Activated CD8-positive, alpha-beta T cell treated with anti-CD3 and anti-CD28 coated beads, Interleukin-2, amount 10 ng/mL, durations not matched to agents 7 days and 5 days (primary cell): ENCODE measurements at regions not wholly inside any gene's neighbourhood (a gene's known extent, or its start where the extent isn't known, plus 50 kb on each side); places are given as distances from the start of the nearest gene placed in this dataset.

ENCODE experiments used
- ATAC-seq: fragments of 150-1000 bp; cut with Tn5 transposase; one replicate; pipeline ENCODE4 v1.10.0; 2021; ENCODE audit warnings: moderate library complexity
- CTCF ChIA-PET: fragments of 350-600 bp; sonication (Branson Sonifier 250); formaldehyde crosslinking; loops from one replicate; lab custom pipeline; 2021; ENCODE audit warnings: antibody characterized with exemption; lab: Charles Lee
- POLR2A ChIA-PET: fragments of 350-600 bp; sonication (Branson Sonifier 250); formaldehyde crosslinking; loops from one replicate; lab custom pipeline; 2021; ENCODE audit warnings: antibody characterized with exemption; lab: Charles Lee
- DNase-seq: peaks from one replicate; pipeline ENCODE4 v3.0.0-alpha.2; 2020
- H3K27ac Mint-ChIP-seq: one replicate; pipeline ENCODE4 v1.8.0; 2021; ENCODE audit warnings: mild to moderate bottlenecking, mixed read lengths
- H3K27me3 Mint-ChIP-seq: one replicate; pipeline ENCODE4 v1.8.0; 2021; ENCODE audit warnings: low read depth, mixed read lengths
- H3K36me3 Mint-ChIP-seq: one replicate; pipeline ENCODE4 v1.8.0; 2021; ENCODE audit warnings: low read depth, mixed read lengths
- H3K4me1 Mint-ChIP-seq: one replicate; pipeline ENCODE4 v1.8.0; 2021; ENCODE audit warnings: low read depth, mixed read lengths
- H3K4me3 Mint-ChIP-seq: one replicate; pipeline ENCODE4 v1.8.0; 2021; ENCODE audit warnings: mild to moderate bottlenecking, mixed read lengths
- H3K9me3 Mint-ChIP-seq: one replicate; pipeline ENCODE4 v1.8.0; 2022; ENCODE audit warnings: mixed read lengths; ENCODE audit not compliant: insufficient read depth

DNA sequence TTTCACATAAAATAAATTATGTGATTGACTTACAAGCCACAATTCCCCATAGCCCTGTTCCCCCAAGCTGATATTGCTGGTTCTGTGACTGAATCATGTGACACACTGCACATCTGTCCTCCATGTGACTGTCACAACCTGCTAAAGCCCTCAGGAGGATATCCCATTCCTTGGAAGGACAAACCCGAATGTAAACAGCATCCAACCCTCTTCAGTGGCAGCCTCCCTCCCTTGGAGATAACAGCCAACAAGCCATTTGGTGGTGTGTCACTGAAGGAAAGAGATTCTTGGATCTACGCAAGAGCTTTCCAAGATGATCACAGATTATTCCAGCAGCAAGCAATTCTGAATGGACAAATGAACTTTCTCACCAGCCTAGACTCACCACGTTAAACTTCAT, 153.9 kb upstream of the TIAM1 start:
- Mint-ChIP-seq H3K9me3 (no peaks in the 10 kb centered on the region), H3K4me1 (peaks cover 2% of the 10 kb centered on the region), H3K36me3 (no peaks in the 10 kb centered on the region), H3K27ac (no peak overlapping the region), H3K27me3 (no peaks in the 10 kb centered on the region), H3K4me3 (no peak overlapping the region)
- CTCF ChIA-PET = interaction anchor here (0.6 kb wide), 1 partner anchor 137 kb away, joined by 3 read pairs; no protein-coding TSS in a partner anchor
- POLR2A ChIA-PET = no interaction called here
- ATAC-seq (no peak), DNase-seq (no peak)

DNA sequence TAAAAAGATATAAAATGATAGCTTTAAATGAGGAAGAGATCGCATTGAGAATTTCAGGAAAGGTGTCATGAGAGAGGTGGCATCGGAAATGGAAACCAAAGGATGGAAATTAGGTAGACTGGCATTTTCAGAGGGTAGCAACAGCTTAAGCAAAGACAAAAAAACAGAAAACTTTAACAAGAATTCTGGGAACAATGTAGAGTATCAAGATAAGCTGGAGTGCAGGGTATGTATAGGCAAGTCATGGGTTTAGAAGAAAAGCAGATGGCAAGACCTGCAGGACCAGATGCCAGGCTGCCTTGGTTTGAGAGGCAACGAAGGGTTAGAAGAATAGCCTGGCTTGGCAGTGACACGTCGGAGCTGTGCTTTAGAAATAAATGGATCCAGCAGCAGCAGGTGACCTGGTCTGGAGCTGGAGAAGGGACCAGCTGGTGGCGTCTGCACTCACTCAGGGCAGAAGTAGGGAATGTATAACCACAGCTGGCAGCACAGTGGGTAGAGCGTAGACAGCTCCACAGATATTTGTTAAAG, 149.4 kb upstream of the TIAM1 start:
- Mint-ChIP-seq H3K9me3 (no peaks in the 10 kb centered on the region), H3K36me3 (peaks cover 4% of the 10 kb centered on the region), H3K4me3 (no peak overlapping the region), H3K27me3 (no peaks in the 10 kb centered on the region), H3K4me1 (peaks cover 8% of the 10 kb centered on the region), H3K27ac (no peak overlapping the region)
- CTCF ChIA-PET = interaction anchor here (1.1 to 1.7 kb wide), 2 partner anchors 15 to 87 kb away, joined by 5 read pairs; no protein-coding TSS in a partner anchor
- DNase-seq (no peak), ATAC-seq (no peak)
- POLR2A ChIA-PET = interaction anchor here (0.6 kb wide), 1 partner anchor 66 kb away, joined by 4 read pairs; no protein-coding TSS in a partner anchor

DNA sequence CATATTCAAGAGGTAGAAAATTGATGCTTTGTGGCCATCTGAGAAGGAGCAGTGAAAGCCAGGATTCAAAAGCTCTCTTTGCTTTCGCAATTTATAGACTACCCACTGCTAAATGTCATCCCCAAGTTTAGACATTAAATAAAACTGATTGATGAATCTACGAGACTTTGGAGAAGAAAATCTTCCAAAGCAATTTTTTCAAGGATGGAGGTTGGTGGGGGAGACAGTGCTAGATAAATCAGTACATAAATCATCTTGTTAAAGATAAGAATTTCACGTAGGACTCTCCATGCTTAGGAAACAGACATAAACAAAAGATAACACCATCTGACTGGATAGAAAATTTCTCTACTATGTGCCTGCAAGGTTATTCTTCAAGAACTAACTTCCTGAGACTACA, 147.6 kb upstream of the TIAM1 start:
- no peak overlapping the region for H3K4me3 Mint-ChIP-seq
- no peaks in the 10 kb centered on the region for H3K27me3 Mint-ChIP-seq
- DNase-seq (no peak), ATAC-seq (no peak)
- H3K36me3 Mint-ChIP-seq = peaks cover 4% of the 10 kb centered on the region
- H3K9me3 Mint-ChIP-seq = no peaks in the 10 kb centered on the region
- no peak overlapping the region for H3K27ac Mint-ChIP-seq
- CTCF ChIA-PET = no interaction called here
- POLR2A ChIA-PET = no interaction called here
- peaks cover 8% of the 10 kb centered on the region for H3K4me1 Mint-ChIP-seq

DNA sequence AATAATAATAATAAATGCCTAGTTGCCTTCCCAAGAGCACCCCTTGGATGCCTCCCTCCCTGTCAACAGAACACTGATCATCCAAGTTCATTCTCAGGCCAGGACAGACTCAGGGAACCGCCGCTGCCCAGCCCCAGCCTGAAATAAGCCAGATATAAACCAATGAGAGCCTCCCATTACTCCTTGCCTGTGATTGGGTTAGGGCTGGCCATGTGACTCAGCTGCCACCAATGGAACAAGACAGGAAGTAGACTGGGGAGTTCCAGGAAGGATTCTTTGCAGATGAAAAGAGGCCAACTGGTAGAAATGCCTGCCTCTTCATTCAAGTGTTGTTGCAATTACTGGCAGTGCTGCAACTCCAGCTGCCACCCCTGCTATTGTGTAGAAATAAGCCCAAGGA, 146.4 kb upstream of the TIAM1 start:
- ChIA-PET CTCF (no interaction called here), POLR2A (no interaction called here)
- ATAC-seq (no peak), DNase-seq (no peak)
- Mint-ChIP-seq H3K27ac (no peak overlapping the region), H3K9me3 (no peaks in the 10 kb centered on the region), H3K4me3 (no peak overlapping the region), H3K27me3 (no peaks in the 10 kb centered on the region), H3K4me1 (peaks cover 8% of the 10 kb centered on the region), H3K36me3 (peaks cover 6% of the 10 kb centered on the region)

DNA sequence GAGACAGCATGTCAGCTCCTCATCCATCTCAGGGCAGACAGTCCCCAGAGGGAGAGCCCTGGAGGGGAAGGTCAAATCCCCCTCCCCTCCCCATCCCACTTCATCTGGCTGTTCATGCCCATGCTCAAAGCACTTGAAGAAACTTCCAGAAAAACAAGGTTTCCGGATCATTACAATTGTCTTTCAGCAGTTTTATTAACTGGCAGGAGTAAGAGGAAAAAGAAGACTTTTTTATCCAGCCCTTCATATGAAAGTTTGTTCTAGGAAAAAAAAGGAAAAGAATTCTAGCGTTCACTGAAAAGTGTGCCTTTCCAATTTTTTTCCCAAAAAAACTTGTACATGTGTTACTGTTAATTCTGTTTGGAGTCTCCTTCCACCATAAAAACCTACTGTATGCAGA, 145.7 kb upstream of the TIAM1 start:
- Mint-ChIP-seq H3K9me3 (no peaks in the 10 kb centered on the region), H3K4me1 (peaks cover 8% of the 10 kb centered on the region), H3K36me3 (peaks cover 7% of the 10 kb centered on the region), H3K27me3 (no peaks in the 10 kb centered on the region), H3K4me3 (no peak overlapping the region), H3K27ac (no peak overlapping the region)
- DNase-seq (no peak), ATAC-seq (no peak)
- CTCF ChIA-PET = no interaction called here
- POLR2A ChIA-PET = interaction anchor here (0.6 kb wide), 1 partner anchor 102 kb away, joined by 3 read pairs; no protein-coding TSS in a partner anchor

DNA sequence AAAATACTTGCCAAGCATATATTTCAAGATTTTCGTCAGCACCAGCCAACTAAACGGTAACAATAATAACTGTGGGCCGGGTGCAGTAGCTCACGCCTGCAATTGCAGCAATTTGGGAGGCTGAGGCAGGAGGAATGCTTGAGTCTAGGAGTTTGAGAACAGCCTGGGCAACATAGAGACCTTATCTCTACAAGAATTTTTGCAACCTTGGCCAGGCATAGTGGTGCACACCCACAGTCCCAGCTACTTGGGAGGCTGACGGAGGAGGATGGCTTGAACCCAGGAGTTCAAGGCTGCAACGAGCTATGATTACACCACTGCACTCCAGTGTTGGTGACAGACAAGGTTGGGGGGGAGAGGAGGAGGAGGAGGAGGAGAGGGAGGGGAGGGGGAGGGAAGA, 145.0 kb upstream of the TIAM1 start:
- no peak overlapping the region for H3K27ac Mint-ChIP-seq
- H3K4me1 Mint-ChIP-seq = peaks cover 8% of the 10 kb centered on the region
- H3K36me3 Mint-ChIP-seq = peaks cover 8% of the 10 kb centered on the region
- no peaks in the 10 kb centered on the region for H3K27me3 Mint-ChIP-seq
- DNase-seq = no peak
- no peak for ATAC-seq
- no peaks in the 10 kb centered on the region for H3K9me3 Mint-ChIP-seq
- CTCF ChIA-PET = no interaction called here
- no peak overlapping the region for H3K4me3 Mint-ChIP-seq
- POLR2A ChIA-PET = no interaction called here

DNA sequence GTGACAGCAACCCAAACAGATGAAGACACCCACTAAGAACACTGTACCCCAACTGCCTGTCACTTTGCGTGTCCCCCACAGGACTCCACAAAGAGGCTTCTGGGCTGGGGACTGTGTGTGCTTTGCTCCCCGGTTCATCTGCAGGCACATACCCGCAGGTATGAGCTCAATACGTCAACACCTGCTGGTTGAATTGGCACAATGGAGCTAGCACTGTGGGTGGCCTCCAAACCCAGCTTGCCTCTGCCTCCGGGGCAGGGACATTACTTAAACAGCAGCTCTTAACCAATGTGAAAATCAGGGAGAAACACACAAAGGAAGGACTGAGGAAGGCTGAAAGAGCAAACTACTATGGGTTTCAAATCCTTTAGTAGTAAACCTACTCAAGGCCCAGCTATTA, 140.2 kb upstream of the TIAM1 start:
- Mint-ChIP-seq H3K4me1 (no peaks in the 10 kb centered on the region), H3K27me3 (no peaks in the 10 kb centered on the region), H3K27ac (no peak overlapping the region), H3K9me3 (peaks cover 5% of the 10 kb centered on the region), H3K4me3 (no peak overlapping the region), H3K36me3 (peaks cover 23% of the 10 kb centered on the region)
- ChIA-PET POLR2A (no interaction called here), CTCF (no interaction called here)
- DNase-seq (no peak), ATAC-seq (no peak)

DNA sequence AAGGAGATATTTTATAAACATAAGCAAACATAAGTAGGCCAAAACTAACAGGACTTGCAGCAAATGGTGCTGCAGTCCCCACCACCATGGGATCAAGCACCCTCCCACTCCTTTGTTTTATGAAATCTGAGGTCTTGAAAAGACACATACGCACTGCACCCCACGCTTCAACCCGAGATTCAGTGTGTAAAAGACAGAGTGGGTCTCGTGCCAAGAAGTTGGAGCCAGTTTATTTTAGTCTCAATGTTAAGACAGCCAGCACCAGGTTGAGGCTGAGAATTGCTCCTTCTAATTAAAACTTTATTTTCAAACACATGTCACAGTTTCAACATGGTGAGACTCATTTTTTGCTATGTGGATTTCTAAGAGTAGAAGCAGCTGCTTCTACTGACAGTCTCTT, 139.1 kb upstream of the TIAM1 start:
- ChIA-PET CTCF (no interaction called here), POLR2A (no interaction called here)
- Mint-ChIP-seq H3K27me3 (peaks cover 2% of the 10 kb centered on the region), H3K4me1 (no peaks in the 10 kb centered on the region), H3K4me3 (no peak overlapping the region), H3K36me3 (peaks cover 23% of the 10 kb centered on the region), H3K9me3 (peaks cover 5% of the 10 kb centered on the region), H3K27ac (no peak overlapping the region)
- ATAC-seq (no peak), DNase-seq (no peak)

DNA sequence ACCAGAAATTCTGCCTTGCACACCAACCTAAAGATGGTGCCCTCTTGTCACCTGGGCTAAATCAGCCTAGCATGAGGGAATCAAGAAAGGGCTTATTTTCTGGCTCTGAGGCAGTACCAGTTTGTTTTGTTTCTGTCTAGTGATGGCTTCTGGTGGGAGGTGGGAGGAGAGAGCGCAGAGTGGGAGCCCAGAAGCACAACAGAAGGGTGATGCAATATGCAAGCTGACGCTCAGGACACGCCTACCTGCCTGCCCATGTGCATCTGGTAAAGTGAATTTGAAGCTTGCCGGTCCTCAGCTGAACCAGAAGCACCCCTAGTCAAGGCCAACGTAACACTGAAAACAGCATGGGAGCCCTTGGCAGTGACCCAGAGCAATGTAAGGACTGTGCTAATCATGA, 138.4 kb upstream of the TIAM1 start:
- Mint-ChIP-seq H3K4me1 (no peaks in the 10 kb centered on the region), H3K4me3 (no peak overlapping the region), H3K27me3 (peaks cover 2% of the 10 kb centered on the region), H3K9me3 (peaks cover 5% of the 10 kb centered on the region), H3K27ac (no peak overlapping the region), H3K36me3 (peaks cover 23% of the 10 kb centered on the region)
- DNase-seq = no peak
- ATAC-seq = no peak
- ChIA-PET POLR2A (no interaction called here), CTCF (no interaction called here)

DNA sequence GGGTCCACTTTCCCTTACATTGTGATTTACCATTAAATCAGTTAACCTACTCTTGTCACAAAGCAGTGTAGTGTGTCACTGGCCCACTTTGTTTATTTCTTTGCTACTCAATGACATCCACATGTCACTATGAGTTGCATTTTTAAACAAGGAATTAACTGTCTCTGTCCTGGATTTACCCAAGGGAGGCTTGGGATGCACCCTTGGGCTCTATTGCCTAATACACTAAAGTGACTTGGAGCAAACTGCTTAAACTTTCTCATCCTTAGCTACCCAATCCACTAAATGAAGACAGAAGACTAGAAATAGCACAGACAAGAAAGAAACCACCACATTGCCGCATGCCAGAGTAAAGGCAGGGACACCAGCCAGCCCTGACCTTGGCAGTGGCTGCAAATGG, 136.2 kb upstream of the TIAM1 start:
- DNase-seq (no peak), ATAC-seq (no peak)
- peaks cover 5% of the 10 kb centered on the region for H3K4me1 Mint-ChIP-seq
- no peak overlapping the region for H3K27ac Mint-ChIP-seq
- peaks cover 5% of the 10 kb centered on the region for H3K9me3 Mint-ChIP-seq
- ChIA-PET POLR2A (no interaction called here), CTCF (no interaction called here)
- no peak overlapping the region for H3K4me3 Mint-ChIP-seq
- peaks cover 2% of the 10 kb centered on the region for H3K27me3 Mint-ChIP-seq
- H3K36me3 Mint-ChIP-seq = peaks cover 23% of the 10 kb centered on the region

DNA sequence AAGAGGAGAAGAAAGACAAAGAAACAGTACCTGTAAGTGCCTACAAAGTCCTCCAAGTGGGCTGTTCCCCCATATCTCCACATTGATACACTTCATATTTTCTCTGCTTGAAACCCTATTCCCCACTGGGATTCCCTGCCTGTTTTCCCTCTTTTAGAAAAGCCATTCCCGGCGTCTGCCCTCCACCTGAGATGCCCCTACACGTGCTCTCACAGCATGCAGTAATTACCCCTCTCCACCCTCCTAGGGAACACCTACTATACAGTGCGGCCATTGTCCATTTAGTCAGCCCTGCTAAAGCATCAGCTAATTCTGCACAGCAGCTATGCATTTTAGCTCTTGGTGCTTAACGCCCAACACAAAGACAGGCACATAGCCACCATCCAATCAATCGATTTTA, 135.7 kb upstream of the TIAM1 start:
- DNase-seq = no peak
- no peak overlapping the region for H3K4me3 Mint-ChIP-seq
- H3K36me3 Mint-ChIP-seq = peaks cover 23% of the 10 kb centered on the region
- peaks cover 2% of the 10 kb centered on the region for H3K27me3 Mint-ChIP-seq
- H3K4me1 Mint-ChIP-seq = peaks cover 5% of the 10 kb centered on the region
- no peak overlapping the region for H3K27ac Mint-ChIP-seq
- POLR2A ChIA-PET = no interaction called here
- ATAC-seq = no peak
- H3K9me3 Mint-ChIP-seq = peaks cover 5% of the 10 kb centered on the region
- CTCF ChIA-PET = no interaction called here

DNA sequence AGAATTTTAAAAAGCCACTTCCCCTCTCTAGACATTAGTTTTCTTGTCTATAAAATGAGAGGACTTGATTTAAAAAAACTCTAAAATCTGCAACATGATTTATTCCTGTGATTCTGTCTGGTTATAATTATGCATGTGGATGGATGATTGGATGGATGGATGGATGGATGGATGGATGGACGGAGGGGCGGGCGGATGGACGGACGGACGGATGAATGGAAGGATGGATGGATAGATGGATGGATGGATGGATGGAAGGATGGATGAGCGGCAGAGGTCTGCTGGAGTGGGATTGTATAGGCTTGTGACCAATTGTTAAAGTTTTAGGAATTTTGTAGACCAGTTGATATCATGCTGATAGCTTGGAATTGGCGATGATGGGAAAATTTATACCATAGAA, 135.2 kb upstream of the TIAM1 start:
- no peak for DNase-seq
- Mint-ChIP-seq H3K27me3 (peaks cover 2% of the 10 kb centered on the region), H3K27ac (no peak overlapping the region), H3K9me3 (peaks cover 5% of the 10 kb centered on the region), H3K4me3 (no peak overlapping the region), H3K4me1 (peaks cover 5% of the 10 kb centered on the region), H3K36me3 (peaks cover 22% of the 10 kb centered on the region)
- POLR2A ChIA-PET = no interaction called here
- ATAC-seq = no peak
- CTCF ChIA-PET = interaction anchor here (1.2 kb wide), 1 partner anchor 101 kb away, joined by 3 read pairs; no protein-coding TSS in a partner anchor
